ENCODE measurements at regions not wholly inside any gene's neighbourhood (a gene's known extent, or its start where the extent isn't known, plus 50 kb on each side); places are given as distances from the start of the nearest gene placed in this dataset.

- no peak for TF ChIP-seq JUND (IDR thresholded peaks at IDR 0.05; ENCODE audit: low read depth)
- no peak for DNase-seq (ENCODE audit: low read depth in 1 of 2, low spot score in 1 of 2)
- in situ Hi-C loops (cut with HindIII; ENCODE audit: low pct_unique_long_range_greater_than_20kb, low sequenced_read_pairs), result no loop called here
Measured at GRCh38 chr16:48105976-48106375, 49.8 kb downstream of the ABCC12 start.

DNA sequence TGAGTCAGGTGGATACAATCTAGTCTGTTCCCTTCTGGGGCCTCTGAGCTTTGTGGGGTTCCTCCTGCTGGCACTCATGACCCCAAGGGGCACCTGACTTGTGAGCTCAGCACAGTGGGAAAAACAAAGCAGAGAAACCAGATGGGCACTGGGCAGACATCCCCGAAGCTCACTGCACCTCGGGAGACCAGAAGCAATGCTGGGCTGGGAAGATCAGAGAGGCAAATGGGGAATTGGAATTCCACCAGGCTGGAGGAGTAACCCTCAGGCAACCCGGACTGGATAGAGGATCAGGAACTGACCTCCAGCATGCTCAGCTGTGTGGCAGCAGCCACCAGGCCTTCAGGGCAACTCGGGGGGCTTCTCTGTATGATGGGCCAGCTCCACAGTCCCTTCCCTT, 50.3 kb downstream of the ABCC12 start:
- in situ Hi-C loops (cut with HindIII; ENCODE audit: low pct_unique_long_range_greater_than_20kb, low sequenced_read_pairs), result no loop called here
- no peak for TF ChIP-seq JUND (IDR thresholded peaks at IDR 0.05; ENCODE audit: low read depth)

DNA sequence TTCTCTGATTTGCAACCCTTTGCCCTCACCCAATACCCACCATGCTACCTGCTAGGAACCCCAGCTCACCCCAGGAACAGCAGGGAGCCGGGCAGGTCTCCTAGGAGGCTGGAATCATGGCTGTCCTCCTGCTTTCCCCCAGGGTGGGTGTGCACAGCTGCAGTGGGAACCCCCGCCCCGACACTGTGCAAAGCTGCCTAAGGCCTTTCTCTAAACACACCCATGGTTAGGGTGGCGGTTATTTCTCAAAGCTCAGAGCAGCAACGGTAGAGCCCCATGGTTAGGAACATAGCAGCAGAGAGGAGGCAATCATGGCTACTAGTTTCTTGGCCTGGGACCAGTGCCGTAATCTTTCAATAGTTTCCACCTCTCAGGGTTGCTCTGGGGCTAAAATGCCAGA, 52.2 kb downstream of the ABCC12 start:
- no peak for DNase-seq (ENCODE audit: low read depth in 1 of 2, low spot score in 1 of 2)
- no peak for TF ChIP-seq JUND (IDR thresholded peaks at IDR 0.05; ENCODE audit: low read depth)
- in situ Hi-C loops (cut with HindIII; ENCODE audit: low pct_unique_long_range_greater_than_20kb, low sequenced_read_pairs), result no loop called here

More for the DNA sequence above, 50.3 kb downstream of the ABCC12 start:
- DNase-seq (ENCODE audit: low read depth in 1 of 2, low spot score in 1 of 2), result no peak

- no peak for TF ChIP-seq JUND (IDR thresholded peaks at IDR 0.05; ENCODE audit: low read depth)
- DNase-seq (ENCODE audit: low read depth in 1 of 2, low spot score in 1 of 2), result peak in 1 of 2 experiments; percentile 26
- in situ Hi-C loops (cut with HindIII; ENCODE audit: low pct_unique_long_range_greater_than_20kb, low sequenced_read_pairs), result no loop called here
Measured at GRCh38 chr16:48102083-48103008, 53.4 kb downstream of the ABCC12 start.

- TF ChIP-seq JUND (IDR thresholded peaks at IDR 0.05; ENCODE audit: low read depth), result no peak
- no peak for DNase-seq (ENCODE audit: low read depth in 1 of 2, low spot score in 1 of 2)
- in situ Hi-C loops (cut with HindIII; ENCODE audit: low pct_unique_long_range_greater_than_20kb, low sequenced_read_pairs), result no loop called here
Measured at GRCh38 chr16:48101069-48101674, 54.6 kb downstream of the ABCC12 start.

DNA sequence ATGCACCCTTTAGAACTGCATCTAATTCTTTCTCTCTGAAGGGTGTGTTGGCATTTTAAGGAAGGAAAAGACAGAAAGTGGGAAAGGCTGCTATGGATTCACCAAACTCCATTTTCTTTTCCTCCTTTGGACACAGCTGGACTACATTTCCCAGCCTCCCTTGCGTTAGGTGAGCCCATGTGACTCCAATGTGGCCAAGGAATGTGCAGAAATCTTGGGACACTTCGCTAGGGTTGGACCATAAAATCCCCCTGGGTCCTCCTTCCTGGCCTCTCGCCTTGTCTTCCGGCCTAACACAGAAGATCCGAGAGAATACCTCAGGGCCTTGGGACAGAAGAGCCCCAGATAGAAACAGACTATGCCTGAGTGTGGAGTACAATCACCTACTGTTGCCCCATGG, 56.3 kb downstream of the ABCC12 start:
- in situ Hi-C loops (cut with HindIII; ENCODE audit: low pct_unique_long_range_greater_than_20kb, low sequenced_read_pairs), result no loop called here
- no peak for TF ChIP-seq JUND (IDR thresholded peaks at IDR 0.05; ENCODE audit: low read depth)
- DNase-seq (ENCODE audit: low read depth in 1 of 2, low spot score in 1 of 2), result peak in 1 of 2 experiments; percentile 36

DNA sequence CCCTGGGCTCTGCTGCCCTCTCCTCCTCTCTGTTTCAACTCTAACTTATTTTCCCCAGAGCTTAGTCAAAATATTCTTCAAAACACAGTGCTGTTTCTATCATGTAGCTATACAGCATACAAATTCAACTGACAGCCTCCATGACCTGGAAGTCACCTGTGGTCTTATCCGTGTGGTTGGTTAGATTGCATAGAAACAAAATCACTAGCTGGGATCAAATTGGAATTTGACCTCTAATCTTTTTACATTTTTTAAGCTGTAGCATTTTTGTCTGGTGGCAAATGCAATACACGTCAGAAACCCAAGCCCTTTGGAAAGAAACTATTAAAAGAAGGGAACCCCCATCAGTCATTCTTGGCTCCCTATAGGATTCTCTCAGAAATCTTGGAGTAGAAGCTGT, 57.3 kb downstream of the ABCC12 start:
- no peak for TF ChIP-seq JUND (IDR thresholded peaks at IDR 0.05; ENCODE audit: low read depth)
- in situ Hi-C loops (cut with HindIII; ENCODE audit: low pct_unique_long_range_greater_than_20kb, low sequenced_read_pairs), result no loop called here

DNA sequence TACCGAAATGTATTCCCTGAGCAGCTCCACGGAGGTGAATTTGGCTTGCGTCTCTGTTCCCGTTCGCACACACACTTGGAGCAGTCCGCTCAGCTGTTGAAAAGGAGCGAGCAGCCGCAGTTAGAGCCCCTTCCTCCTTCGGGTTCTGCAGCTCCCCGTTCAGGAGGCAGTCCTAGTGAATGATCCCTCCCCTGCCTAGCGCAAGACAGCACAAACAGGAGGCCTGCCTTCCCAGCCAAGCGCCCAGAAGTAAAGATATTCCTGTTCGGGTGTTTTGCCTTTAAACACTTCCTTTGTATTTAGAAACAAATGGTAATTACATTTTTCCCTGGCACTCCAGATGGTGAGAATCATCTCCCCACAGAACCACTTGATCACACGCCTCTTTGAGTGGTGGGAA, 64.7 kb downstream of the ABCC12 start:
- no peak for DNase-seq (ENCODE audit: low read depth in 1 of 2, low spot score in 1 of 2)
- in situ Hi-C loops (cut with HindIII; ENCODE audit: low pct_unique_long_range_greater_than_20kb, low sequenced_read_pairs), result no loop called here
- TF ChIP-seq JUND (IDR thresholded peaks at IDR 0.05; ENCODE audit: low read depth), result no peak

More for the DNA sequence above, 57.3 kb downstream of the ABCC12 start:
- no peak for DNase-seq (ENCODE audit: low read depth in 1 of 2, low spot score in 1 of 2)

GRCh38 chr16:48089053-48089792, 66.6 kb downstream of the ABCC12 start:
- no peak for DNase-seq (ENCODE audit: low read depth in 1 of 2, low spot score in 1 of 2)
- TF ChIP-seq JUND (IDR thresholded peaks at IDR 0.05; ENCODE audit: low read depth), result no peak
- in situ Hi-C loops (cut with HindIII; ENCODE audit: low pct_unique_long_range_greater_than_20kb, low sequenced_read_pairs), result no loop called here

GRCh38 chr16:48087639-48088038, 68.2 kb downstream of the ABCC12 start:
- no peak for DNase-seq (ENCODE audit: low read depth in 1 of 2, low spot score in 1 of 2)
- no peak for TF ChIP-seq JUND (IDR thresholded peaks at IDR 0.05; ENCODE audit: low read depth)
- in situ Hi-C loops (cut with HindIII; ENCODE audit: low pct_unique_long_range_greater_than_20kb, low sequenced_read_pairs), result no loop called here

- no peak for DNase-seq (ENCODE audit: low read depth in 1 of 2, low spot score in 1 of 2)
- in situ Hi-C loops (cut with HindIII; ENCODE audit: low pct_unique_long_range_greater_than_20kb, low sequenced_read_pairs), result no loop called here
- no peak for TF ChIP-seq JUND (IDR thresholded peaks at IDR 0.05; ENCODE audit: low read depth)
Measured at GRCh38 chr16:48086422-48086821, 69.4 kb downstream of the ABCC12 start.

GRCh38 chr16:48085729-48086128, 70.1 kb downstream of the ABCC12 start:
- no peak for DNase-seq (ENCODE audit: low read depth in 1 of 2, low spot score in 1 of 2)
- no peak for TF ChIP-seq JUND (IDR thresholded peaks at IDR 0.05; ENCODE audit: low read depth)
- in situ Hi-C loops (cut with HindIII; ENCODE audit: low pct_unique_long_range_greater_than_20kb, low sequenced_read_pairs), result no loop called here

DNA sequence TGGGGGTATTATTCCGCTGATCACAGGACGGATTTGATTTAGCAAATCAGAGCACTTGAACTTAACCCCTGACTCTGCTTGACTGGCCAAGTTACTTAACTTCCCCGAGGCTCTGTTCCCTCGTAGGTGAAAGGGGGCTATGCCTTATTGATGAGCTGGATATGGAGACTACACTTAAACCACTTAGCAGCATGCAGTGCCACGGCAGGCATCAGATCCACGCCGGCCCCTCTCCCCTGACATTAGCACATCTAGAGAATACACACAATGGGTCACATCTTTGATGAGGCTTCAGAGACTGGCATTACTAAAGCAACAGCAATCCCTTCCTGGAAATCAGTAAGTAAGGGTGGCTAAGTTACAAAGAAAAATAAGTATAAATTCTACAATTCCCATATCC, 71.0 kb downstream of the ABCC12 start:
- no peak for DNase-seq (ENCODE audit: low read depth in 1 of 2, low spot score in 1 of 2)
- in situ Hi-C loops (cut with HindIII; ENCODE audit: low pct_unique_long_range_greater_than_20kb, low sequenced_read_pairs), result no loop called here
- no peak for TF ChIP-seq JUND (IDR thresholded peaks at IDR 0.05; ENCODE audit: low read depth)

Data from T47D (cell line).